ENCODE measurements at regions not wholly inside any gene's neighbourhood (a gene's known extent, or its start where the extent isn't known, plus 50 kb on each side); places are given as distances from the start of the nearest gene placed in this dataset.
"Not testable (repeated sequence)": the region's sequence is repeated elsewhere in the genome, so short reads cannot be mapped to it uniquely, and the experiment has no call there.

- no peak for DNase-seq (ENCODE audit: low read depth in 2 of 2, low spot score in 1 of 2)
Measured at GRCh38 chr3:83251490-83251889, 1490.0 kb upstream of the GBE1 start.

GRCh38 chr3:83250613-83251012 is 1489.2 kb upstream of the GBE1 start:
- no peak for DNase-seq (ENCODE audit: low read depth in 2 of 2, low spot score in 1 of 2)

GRCh38 chr3:83248454-83248853 is 1487.0 kb upstream of the GBE1 start:
- DNase-seq (ENCODE audit: low read depth in 2 of 2, low spot score in 1 of 2), result no peak

- DNase-seq (ENCODE audit: low read depth in 2 of 2, low spot score in 1 of 2), result no peak
Measured at GRCh38 chr3:83235180-83235814, 1473.9 kb upstream of the GBE1 start.

- DNase-seq (ENCODE audit: low read depth in 2 of 2, low spot score in 1 of 2), result no peak
Measured at GRCh38 chr3:83233715-83234114, 1472.3 kb upstream of the GBE1 start.

- no peak for DNase-seq (ENCODE audit: low read depth in 2 of 2, low spot score in 1 of 2)
Measured at GRCh38 chr3:83230841-83231240, 1469.4 kb upstream of the GBE1 start.

GRCh38 chr3:83230376-83230775 is 1468.9 kb upstream of the GBE1 start:
- DNase-seq (ENCODE audit: low read depth in 2 of 2, low spot score in 1 of 2), result no peak

- DNase-seq (ENCODE audit: low read depth in 2 of 2, low spot score in 1 of 2), result no peak
Measured at GRCh38 chr3:83226751-83227150, 1465.3 kb upstream of the GBE1 start.

- DNase-seq (ENCODE audit: low read depth in 2 of 2, low spot score in 1 of 2), result no peak
Measured at GRCh38 chr3:83224101-83224868, 1462.8 kb upstream of the GBE1 start.

- DNase-seq (ENCODE audit: low read depth in 2 of 2, low spot score in 1 of 2), result no peak
Measured at GRCh38 chr3:83218383-83219200, 1457.1 kb upstream of the GBE1 start.

GRCh38 chr3:83217595-83218118 is 1456.2 kb upstream of the GBE1 start:
- not testable (repeated sequence) for DNase-seq (ENCODE audit: low read depth in 2 of 2, low spot score in 1 of 2)

GRCh38 chr3:83216919-83217594 is 1455.6 kb upstream of the GBE1 start:
- no peak for DNase-seq (ENCODE audit: low read depth in 2 of 2, low spot score in 1 of 2)

- DNase-seq (ENCODE audit: low read depth in 2 of 2, low spot score in 1 of 2), result no peak
Measured at GRCh38 chr3:83195243-83195642, 1433.8 kb upstream of the GBE1 start.

- DNase-seq (ENCODE audit: low read depth in 2 of 2, low spot score in 1 of 2), result no peak
Measured at GRCh38 chr3:83193526-83193925, 1432.1 kb upstream of the GBE1 start.

- no peak for DNase-seq (ENCODE audit: low read depth in 2 of 2, low spot score in 1 of 2)
Measured at GRCh38 chr3:83189634-83190033, 1428.2 kb upstream of the GBE1 start.

- no peak for DNase-seq (ENCODE audit: low read depth in 2 of 2, low spot score in 1 of 2)
Measured at GRCh38 chr3:83169473-83169872, 1408.0 kb upstream of the GBE1 start.

- no peak for DNase-seq (ENCODE audit: low read depth in 2 of 2, low spot score in 1 of 2)
Measured at GRCh38 chr3:83150896-83151295, 1389.5 kb upstream of the GBE1 start.

GRCh38 chr3:83140983-83141382 is 1379.5 kb upstream of the GBE1 start:
- no peak for DNase-seq (ENCODE audit: low read depth in 2 of 2, low spot score in 1 of 2)

GRCh38 chr3:83131236-83131635 is 1369.8 kb upstream of the GBE1 start:
- no peak for DNase-seq (ENCODE audit: low read depth in 2 of 2, low spot score in 1 of 2)

- DNase-seq (ENCODE audit: low read depth in 2 of 2, low spot score in 1 of 2), result no peak
Measured at GRCh38 chr3:83122774-83123350, 1361.4 kb upstream of the GBE1 start.

GRCh38 chr3:83093222-83093572 is 1331.8 kb upstream of the GBE1 start:
- DNase-seq (ENCODE audit: low read depth in 2 of 2, low spot score in 1 of 2), result no peak
